Thoracic aorta (tissue), 2 donors: ENCODE measurements at regions not wholly inside any gene's neighbourhood (a gene's known extent, or its start where the extent isn't known, plus 50 kb on each side); places are given as distances from the start of the nearest gene placed in this dataset.

ENCODE experiments used
- ATAC-seq: fragments of 150-250 bp; one replicate; pipeline ENCODE4 v1.8.0; 2017; ENCODE audit warnings: low read depth; ENCODE audit not compliant: insufficient number of reproducible peaks, low FRiP score
- DNase-seq: peaks from one replicate; pipeline ENCODE4 v3.0.0-alpha.2; 2020; ENCODE audit warnings: low spot score
- H3K27ac ChIP-seq, 2 donors: fragments of 200-600 bp; sonication (generic); 1 replicate in 1 of 2; 2 replicates in 1 of 2; pipeline ENCODE4 v1.5.1; 2016; ENCODE audit warnings: mild to moderate bottlenecking in 2 of 2, moderate library complexity in 2 of 2
- H3K27me3 ChIP-seq: fragments of 200-600 bp; sonication (generic); replicated peaks from 2 replicates; pipeline ENCODE4 v1.6.0; 2016; ENCODE audit warnings: mild to moderate bottlenecking; ENCODE audit not compliant: insufficient read depth
- H3K36me3 ChIP-seq: fragments of 200-600 bp; sonication (generic); one replicate; pipeline ENCODE4 v1.5.1; 2016
- H3K4me1 ChIP-seq, 2 donors: fragments of 200-600 bp; sonication (generic); 1 replicate in 1 of 2; 2 replicates in 1 of 2; pipeline versions ENCODE4 v1.5.1 to v1.6.0; 2016; ENCODE audit warnings: low read depth in 2 of 2, mild to moderate bottlenecking in 1 of 2; ENCODE audit not compliant: control insufficient read depth in 1 of 2
- H3K4me3 ChIP-seq: fragments of 200-600 bp; sonication (generic); 2 replicates; pipeline ENCODE4 v1.5.1; 2016; ENCODE audit warnings: mild to moderate bottlenecking
- H3K9me3 ChIP-seq: fragments of 200-600 bp; sonication (generic); 2 replicates; pipeline ENCODE4 v1.5.1; 2016
- CTCF ChIP-seq: fragments of 200-600 bp; sonication (generic); IDR thresholded peaks from one replicate; pipeline ENCODE4 v1.5.1; 2019; ENCODE audit warnings: antibody characterized with exemption

GRCh38 chr10:27437775-27438174 lies 66.3 kb upstream of the RAB18 start:
- DNase-seq: no peak
- Histone ChIP-seq H3K27ac (no peak overlapping the region), H3K27me3 (no peaks in the 10 kb centered on the region), H3K36me3 (no peaks in the 10 kb centered on the region), H3K9me3 (no peaks in the 10 kb centered on the region), H3K4me3 (no peak overlapping the region), H3K4me1 (no peaks in the 10 kb centered on the region)
- no peak for TF ChIP-seq CTCF
- no peak for ATAC-seq

GRCh38 chr10:27436710-27437109 lies 67.4 kb upstream of the RAB18 start:
- Histone ChIP-seq H3K4me3 (no peak overlapping the region), H3K36me3 (no peaks in the 10 kb centered on the region), H3K27me3 (no peaks in the 10 kb centered on the region), H3K27ac (no peak overlapping the region), H3K4me1 (no peaks in the 10 kb centered on the region), H3K9me3 (no peaks in the 10 kb centered on the region)
- ATAC-seq: no peak
- no peak for TF ChIP-seq CTCF
- DNase-seq: no peak

GRCh38 chr10:27433976-27434375 lies 70.1 kb upstream of the RAB18 start:
- no peaks in the 10 kb centered on the region for H3K36me3 ChIP-seq
- H3K27me3 ChIP-seq: no peaks in the 10 kb centered on the region
- no peaks in the 10 kb centered on the region for H3K9me3 ChIP-seq
- ATAC-seq: no peak
- H3K27ac ChIP-seq: no peak overlapping the region
- no peak for DNase-seq
- no peak overlapping the region for H3K4me3 ChIP-seq
- TF ChIP-seq CTCF: no peak
- H3K4me1 ChIP-seq: no peaks in the 10 kb centered on the region

GRCh38 chr10:27426948-27427467 lies 77.1 kb upstream of the RAB18 start:
- H3K27ac ChIP-seq: no peak overlapping the region
- no peaks in the 10 kb centered on the region for H3K27me3 ChIP-seq
- no peak overlapping the region for H3K4me3 ChIP-seq
- ATAC-seq (no peak), DNase-seq (no peak)
- no peaks in the 10 kb centered on the region for H3K4me1 ChIP-seq
- no peak for TF ChIP-seq CTCF
- H3K9me3 ChIP-seq: no peaks in the 10 kb centered on the region
- H3K36me3 ChIP-seq: no peaks in the 10 kb centered on the region

DNA sequence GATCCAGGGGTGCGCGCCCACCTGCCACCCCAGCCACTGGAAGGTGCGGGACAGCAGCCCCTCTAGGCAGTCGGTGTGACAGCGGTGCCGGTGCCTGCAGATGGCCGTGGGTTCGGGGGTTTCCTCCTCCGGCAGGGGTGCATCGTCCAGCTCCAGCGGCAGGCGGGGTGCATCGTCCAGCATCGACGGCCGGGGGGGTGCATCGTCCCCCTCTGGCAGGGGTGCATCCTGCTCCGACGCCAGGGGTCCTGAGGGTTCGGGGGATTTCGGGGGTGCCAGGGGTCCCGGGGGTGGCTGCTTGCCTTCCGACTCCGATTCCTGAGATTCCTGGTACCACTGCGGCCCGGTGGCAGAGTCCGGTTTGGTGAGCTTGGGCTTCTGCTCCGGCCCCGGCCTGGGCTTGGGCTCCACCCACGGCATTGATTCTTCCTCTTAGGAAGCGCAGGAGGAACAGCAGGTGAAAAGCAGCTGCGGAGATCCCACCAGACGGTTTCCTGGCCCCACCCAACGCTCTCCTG lies 90.2 kb upstream of the RAB18 start:
- no peak overlapping the region for H3K4me3 ChIP-seq
- no peaks in the 10 kb centered on the region for H3K9me3 ChIP-seq
- no peaks in the 10 kb centered on the region for H3K4me1 ChIP-seq
- DNase-seq (no peak), ATAC-seq (no peak)
- no peak for TF ChIP-seq CTCF
- H3K27me3 ChIP-seq: no peaks in the 10 kb centered on the region
- no peak overlapping the region for H3K27ac ChIP-seq
- H3K36me3 ChIP-seq: no peaks in the 10 kb centered on the region
